ENCODE measurements at regions not wholly inside any gene's neighbourhood (a gene's known extent, or its start where the extent isn't known, plus 50 kb on each side); places are given as distances from the start of the nearest gene placed in this dataset.
"Not testable (repeated sequence)": the region's sequence is repeated elsewhere in the genome, so short reads cannot be mapped to it uniquely, and the experiment has no call there.

DNA sequence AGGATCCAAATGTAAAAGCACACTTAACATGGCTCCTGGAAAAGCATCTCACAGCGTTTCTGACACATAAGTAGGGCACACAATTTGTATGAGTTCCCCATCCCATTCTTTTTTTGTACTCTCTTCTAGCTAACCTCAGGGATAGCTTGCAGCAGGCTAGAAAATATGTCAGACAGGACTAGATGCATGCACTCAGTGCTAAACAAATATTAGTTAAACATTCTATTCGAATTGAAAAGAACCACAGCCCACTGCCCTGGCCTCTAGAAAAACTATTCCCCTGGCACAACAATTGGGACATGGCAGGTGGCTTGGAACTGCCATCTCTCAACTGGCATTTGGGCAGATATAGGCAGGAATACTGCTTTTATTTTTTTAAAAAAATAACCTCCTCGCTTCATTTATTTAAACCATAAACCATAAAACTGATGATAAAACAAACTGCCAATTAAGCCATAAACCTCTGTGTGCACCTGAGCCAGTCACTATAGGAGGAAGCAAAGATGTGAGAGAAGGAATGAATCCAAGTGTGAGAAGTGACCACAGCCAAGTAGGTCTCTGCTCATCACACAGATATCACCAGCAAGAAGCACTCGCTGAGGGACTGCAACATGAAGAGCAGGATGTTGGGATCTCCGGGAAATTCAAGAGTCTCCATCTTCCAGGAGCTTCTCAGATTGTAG is 394.1 kb downstream of the NEBL start:
- Histone ChIP-seq H3K4me3 (ENCODE audit: low read length) (no peak overlapping the region), H3K4me1 (ENCODE audit: insufficient read depth, low read length) (no peaks in the 10 kb centered on the region), H3K9me3 (ENCODE audit: low read length) (no peaks in the 10 kb centered on the region), H3K36me3 (ENCODE audit: insufficient read depth, low read length) (no peaks in the 10 kb centered on the region), H2AFZ (ENCODE audit: low read depth, low read length) (no peak overlapping the region), H3K27me3 (ENCODE audit: insufficient read depth, low read length) (no peaks in the 10 kb centered on the region)

DNA sequence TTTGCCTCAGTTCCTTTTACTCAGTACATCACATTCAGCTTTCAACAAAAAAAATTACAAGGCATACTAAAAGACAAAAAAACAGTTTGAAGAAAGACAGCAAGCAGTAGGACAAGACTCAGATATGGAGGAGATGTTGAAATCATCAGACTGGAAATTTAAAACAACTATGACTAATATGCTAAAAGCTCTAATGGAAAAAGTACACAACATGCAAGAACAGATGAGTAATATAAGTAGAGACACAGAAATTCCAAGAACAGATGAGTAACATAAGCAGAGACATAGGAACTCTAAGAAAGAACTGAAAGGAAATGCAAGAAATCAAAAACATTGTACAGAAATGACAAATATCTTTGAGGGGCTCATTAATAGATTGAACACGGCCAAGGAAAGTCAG is 402.6 kb downstream of the NEBL start:
- Histone ChIP-seq H3K9me3 (ENCODE audit: low read length) (no peaks in the 10 kb centered on the region), H3K4me3 (ENCODE audit: low read length) (no peak overlapping the region), H3K27me3 (ENCODE audit: insufficient read depth, low read length) (no peaks in the 10 kb centered on the region), H3K36me3 (ENCODE audit: insufficient read depth, low read length) (no peaks in the 10 kb centered on the region), H3K4me1 (ENCODE audit: insufficient read depth, low read length) (no peaks in the 10 kb centered on the region), H2AFZ (ENCODE audit: low read depth, low read length) (no peak overlapping the region)

DNA sequence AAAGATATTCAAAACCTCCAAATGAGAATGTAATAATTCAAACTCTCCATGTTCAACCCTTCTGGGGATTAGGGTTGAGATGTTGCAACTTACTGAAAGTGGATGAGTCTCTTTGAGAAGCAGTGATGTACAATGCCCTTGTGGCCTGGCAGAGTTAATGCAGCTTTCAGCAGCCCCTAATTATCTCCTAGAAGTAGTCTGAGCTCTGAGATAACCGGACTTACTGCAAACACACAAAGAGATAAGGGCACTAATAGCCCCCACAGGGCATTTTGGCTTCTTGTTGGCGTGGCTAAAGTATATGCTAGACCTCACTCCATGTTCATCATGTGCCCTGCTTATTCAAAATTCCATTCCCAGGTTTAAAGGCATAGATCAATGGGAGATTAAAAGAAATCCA is 404.7 kb downstream of the NEBL start:
- Histone ChIP-seq H3K4me1 (ENCODE audit: insufficient read depth, low read length) (peaks cover 5% of the 10 kb centered on the region), H3K4me3 (ENCODE audit: low read length) (no peak overlapping the region), H2AFZ (ENCODE audit: low read depth, low read length) (no peak overlapping the region), H3K9me3 (ENCODE audit: low read length) (no peaks in the 10 kb centered on the region), H3K27me3 (ENCODE audit: insufficient read depth, low read length) (no peaks in the 10 kb centered on the region), H3K36me3 (ENCODE audit: insufficient read depth, low read length) (no peaks in the 10 kb centered on the region)

DNA sequence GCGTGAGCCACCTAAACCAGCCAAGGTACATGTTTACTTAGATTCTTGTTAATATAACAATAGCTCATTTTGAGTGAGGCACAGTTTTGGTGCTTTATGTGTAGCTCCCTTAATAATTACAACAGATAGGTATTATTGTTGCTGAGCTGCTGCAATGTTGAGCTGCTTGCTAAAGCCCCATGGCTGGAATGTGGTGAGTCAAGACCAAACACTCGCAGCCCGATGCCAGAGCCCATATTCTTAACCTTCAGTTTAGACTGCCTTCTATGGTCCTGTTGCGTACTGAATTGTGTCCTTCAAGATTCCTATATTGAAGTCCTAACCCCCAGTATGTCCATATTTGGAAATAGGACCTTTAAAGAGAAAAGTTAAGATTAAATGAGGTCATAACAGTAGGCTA is 407.1 kb downstream of the NEBL start:
- Histone ChIP-seq H2AFZ (ENCODE audit: low read depth, low read length) (no peak overlapping the region), H3K4me1 (ENCODE audit: insufficient read depth, low read length) (peaks cover 5% of the 10 kb centered on the region), H3K36me3 (ENCODE audit: insufficient read depth, low read length) (no peaks in the 10 kb centered on the region), H3K4me3 (ENCODE audit: low read length) (no peak overlapping the region), H3K9me3 (ENCODE audit: low read length) (no peaks in the 10 kb centered on the region), H3K27me3 (ENCODE audit: insufficient read depth, low read length) (no peaks in the 10 kb centered on the region)

DNA sequence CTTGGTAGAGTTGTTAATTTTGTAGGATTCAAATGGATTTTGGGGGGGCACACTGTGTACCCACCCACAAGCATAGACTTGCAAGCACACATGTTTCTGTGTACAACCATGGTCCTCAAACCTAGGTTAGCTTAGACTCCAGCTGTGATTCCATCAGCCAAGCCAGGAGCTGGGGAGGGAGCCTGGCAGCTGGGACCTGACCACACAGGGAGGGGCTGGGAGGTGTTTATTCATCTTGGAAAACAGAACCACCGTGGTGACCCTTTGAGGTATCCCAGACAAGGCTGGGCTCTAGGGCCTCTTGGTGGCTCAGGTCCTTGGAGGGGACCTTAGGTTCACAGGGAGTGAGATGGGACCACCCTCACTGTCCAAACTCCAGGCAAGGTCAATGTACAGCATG is 410.3 kb downstream of the NEBL start:
- H3K36me3 ChIP-seq (ENCODE audit: insufficient read depth, low read length), result no peaks in the 10 kb centered on the region
- no peaks in the 10 kb centered on the region for H3K9me3 ChIP-seq (ENCODE audit: low read length)
- H3K27me3 ChIP-seq (ENCODE audit: insufficient read depth, low read length), result no peaks in the 10 kb centered on the region
- no peak overlapping the region for H2AFZ ChIP-seq (ENCODE audit: low read depth, low read length)
- H3K4me1 ChIP-seq (ENCODE audit: insufficient read depth, low read length), result peaks cover 5% of the 10 kb centered on the region
- no peak overlapping the region for H3K4me3 ChIP-seq (ENCODE audit: low read length)

DNA sequence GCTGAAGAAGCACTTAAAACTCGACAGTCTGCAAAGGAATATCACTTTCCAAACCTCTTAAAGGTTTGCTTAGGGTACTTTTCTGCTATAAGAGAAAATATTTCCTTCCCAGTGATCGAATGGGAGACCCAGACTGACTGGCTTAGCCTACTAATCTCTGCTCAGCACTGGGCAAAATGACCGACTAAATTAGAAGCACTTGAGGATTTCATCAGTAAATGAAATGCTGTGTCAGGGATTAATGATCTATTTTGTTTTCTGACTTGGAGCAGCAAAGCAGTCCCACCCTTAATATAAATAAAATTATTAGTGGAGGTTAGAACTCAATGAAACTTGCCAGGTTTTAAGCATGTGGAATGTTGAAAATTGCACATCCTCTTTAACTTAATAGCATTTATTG is 411.6 kb downstream of the NEBL start:
- Histone ChIP-seq H2AFZ (ENCODE audit: low read depth, low read length) (peak overlapping the region; percentile 33), H3K9me3 (ENCODE audit: low read length) (no peaks in the 10 kb centered on the region), H3K36me3 (ENCODE audit: insufficient read depth, low read length) (no peaks in the 10 kb centered on the region), H3K4me1 (ENCODE audit: insufficient read depth, low read length) (peaks cover 5% of the 10 kb centered on the region), H3K4me3 (ENCODE audit: low read length) (no peak overlapping the region), H3K27me3 (ENCODE audit: insufficient read depth, low read length) (no peaks in the 10 kb centered on the region)

DNA sequence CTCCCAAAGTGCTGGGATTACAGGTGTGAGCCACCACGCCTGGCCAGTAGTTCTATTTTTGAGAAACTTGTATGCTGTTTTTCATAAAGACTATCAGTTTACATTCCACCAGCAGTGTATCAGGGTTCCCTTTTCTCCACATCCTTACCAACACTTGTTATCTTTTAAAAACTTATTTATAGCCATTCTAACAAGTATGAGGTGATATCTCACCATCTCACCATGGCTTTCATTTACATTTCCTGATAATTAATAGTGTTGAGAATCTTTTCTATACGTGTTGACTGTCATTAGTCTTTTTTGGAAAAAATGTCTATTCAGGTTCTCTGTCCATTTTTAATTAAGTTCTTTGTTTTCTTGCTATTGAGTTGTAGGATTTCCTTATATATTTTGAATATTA is 416.1 kb downstream of the NEBL start:
- H3K4me3 ChIP-seq (ENCODE audit: low read length), result no peak overlapping the region
- H3K36me3 ChIP-seq (ENCODE audit: insufficient read depth, low read length), result no peaks in the 10 kb centered on the region
- peaks cover 6% of the 10 kb centered on the region for H3K9me3 ChIP-seq (ENCODE audit: low read length)
- no peaks in the 10 kb centered on the region for H3K27me3 ChIP-seq (ENCODE audit: insufficient read depth, low read length)
- peaks cover 3% of the 10 kb centered on the region for H3K4me1 ChIP-seq (ENCODE audit: insufficient read depth, low read length)
- no peak overlapping the region for H2AFZ ChIP-seq (ENCODE audit: low read depth, low read length)

DNA sequence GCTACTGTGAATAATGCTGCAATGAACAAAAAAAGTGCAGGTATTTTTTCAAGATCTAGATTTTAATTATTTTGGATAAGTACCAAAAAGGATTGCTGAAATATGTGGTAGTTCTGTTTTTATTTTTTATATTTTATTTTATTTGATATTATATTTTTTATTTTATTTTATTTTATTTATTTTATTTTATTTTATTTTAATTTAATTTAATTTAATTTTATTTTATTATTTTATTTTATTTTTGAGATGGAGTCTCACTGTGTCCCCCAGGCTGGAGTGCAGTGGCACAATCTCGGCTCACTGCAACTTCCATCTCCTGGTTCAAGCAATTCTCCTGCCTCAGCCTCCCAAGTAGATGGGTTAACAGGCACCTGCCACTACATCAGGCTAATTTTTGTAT is 416.5 kb downstream of the NEBL start:
- H3K4me3 ChIP-seq (ENCODE audit: low read length); H3K27me3 ChIP-seq (ENCODE audit: insufficient read depth, low read length); H2AFZ ChIP-seq (ENCODE audit: low read depth, low read length); H3K36me3 ChIP-seq (ENCODE audit: insufficient read depth, low read length); H3K4me1 ChIP-seq (ENCODE audit: insufficient read depth, low read length); H3K9me3 ChIP-seq (ENCODE audit: low read length): not testable (repeated sequence)

DNA sequence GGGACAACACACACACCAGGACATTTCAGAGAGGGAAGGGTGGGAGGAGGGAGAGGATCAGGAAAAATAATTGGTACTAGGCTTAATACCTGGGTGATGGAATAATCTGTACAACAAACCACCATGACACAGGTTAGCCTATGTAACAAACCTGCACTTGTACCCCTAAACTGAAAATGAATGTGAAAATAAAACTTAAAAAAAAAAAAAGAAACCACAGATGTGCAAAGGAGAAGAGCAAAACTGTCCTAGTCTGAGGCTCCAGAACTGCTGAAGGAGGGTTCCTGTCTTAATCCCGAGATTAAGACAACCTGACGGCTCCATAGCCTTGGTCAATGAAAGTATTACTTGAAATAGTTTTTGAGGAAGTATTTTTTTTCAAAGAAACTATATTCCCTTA is 423.0 kb downstream of the NEBL start:
- no peak overlapping the region for H2AFZ ChIP-seq (ENCODE audit: low read depth, low read length)
- no peak overlapping the region for H3K4me3 ChIP-seq (ENCODE audit: low read length)
- H3K4me1 ChIP-seq (ENCODE audit: insufficient read depth, low read length), result peaks cover 16% of the 10 kb centered on the region
- no peaks in the 10 kb centered on the region for H3K36me3 ChIP-seq (ENCODE audit: insufficient read depth, low read length)
- no peaks in the 10 kb centered on the region for H3K27me3 ChIP-seq (ENCODE audit: insufficient read depth, low read length)
- no peaks in the 10 kb centered on the region for H3K9me3 ChIP-seq (ENCODE audit: low read length)

DNA sequence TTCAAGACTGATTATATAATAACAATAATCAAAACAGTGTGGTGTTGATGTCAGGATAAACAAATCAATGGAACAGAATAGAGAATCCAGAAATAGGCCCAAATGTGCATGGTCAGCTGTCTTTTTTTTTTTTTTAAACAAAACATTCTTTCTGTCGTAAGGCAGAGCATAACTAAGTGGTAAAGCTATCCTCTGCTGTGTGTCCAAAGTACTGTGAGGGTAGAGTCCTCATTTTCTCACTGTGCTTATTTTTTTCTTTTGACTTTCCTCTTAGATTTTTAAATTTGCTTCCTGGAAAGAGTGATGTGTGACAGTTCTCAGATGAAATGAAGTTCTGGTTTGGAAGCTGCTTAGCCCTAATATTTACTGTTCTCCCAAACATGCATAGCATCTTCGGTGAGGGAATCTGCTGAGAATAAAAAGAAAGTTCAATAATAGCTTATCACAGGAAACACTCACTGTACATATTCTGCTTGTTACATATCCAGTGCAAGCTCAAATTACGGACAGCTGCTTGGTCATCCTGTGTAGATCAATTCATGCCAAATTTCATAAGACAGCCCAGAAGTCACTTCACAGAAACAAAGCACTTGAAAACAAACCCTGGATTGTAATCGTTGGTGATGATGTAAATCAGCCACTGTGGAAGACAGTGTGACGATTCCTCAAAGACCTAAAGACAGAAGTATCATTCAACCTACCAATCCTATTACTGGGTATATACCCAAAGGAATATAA is 423.9 kb downstream of the NEBL start:
- no peaks in the 10 kb centered on the region for H3K27me3 ChIP-seq (ENCODE audit: insufficient read depth, low read length)
- no peak overlapping the region for H2AFZ ChIP-seq (ENCODE audit: low read depth, low read length)
- no peaks in the 10 kb centered on the region for H3K9me3 ChIP-seq (ENCODE audit: low read length)
- no peak overlapping the region for H3K4me3 ChIP-seq (ENCODE audit: low read length)
- peaks cover 16% of the 10 kb centered on the region for H3K4me1 ChIP-seq (ENCODE audit: insufficient read depth, low read length)
- no peaks in the 10 kb centered on the region for H3K36me3 ChIP-seq (ENCODE audit: insufficient read depth, low read length)

DNA sequence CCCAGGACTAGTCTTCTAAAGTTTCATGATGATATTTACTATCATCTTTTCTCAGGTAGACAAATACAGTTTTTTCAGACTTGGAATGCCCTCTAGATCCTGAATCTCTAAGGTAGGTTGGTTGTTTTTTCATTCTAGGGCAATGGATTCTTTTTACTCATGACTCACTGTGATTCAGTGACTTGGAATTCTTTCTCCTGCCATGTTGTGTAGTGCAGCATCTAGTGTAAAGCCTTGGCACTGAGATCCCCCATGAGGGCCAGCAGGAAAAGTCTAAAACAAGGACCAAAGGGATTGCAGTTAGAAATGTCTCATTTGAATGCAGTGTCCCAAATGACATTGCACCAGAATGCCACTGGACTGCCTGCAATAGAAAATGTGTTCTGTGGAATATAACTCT is 430.4 kb downstream of the NEBL start:
- no peaks in the 10 kb centered on the region for H3K36me3 ChIP-seq (ENCODE audit: insufficient read depth, low read length)
- peaks cover 6% of the 10 kb centered on the region for H3K9me3 ChIP-seq (ENCODE audit: low read length)
- no peaks in the 10 kb centered on the region for H3K27me3 ChIP-seq (ENCODE audit: insufficient read depth, low read length)
- no peak overlapping the region for H2AFZ ChIP-seq (ENCODE audit: low read depth, low read length)
- H3K4me3 ChIP-seq (ENCODE audit: low read length), result no peak overlapping the region
- no peaks in the 10 kb centered on the region for H3K4me1 ChIP-seq (ENCODE audit: insufficient read depth, low read length)

DNA sequence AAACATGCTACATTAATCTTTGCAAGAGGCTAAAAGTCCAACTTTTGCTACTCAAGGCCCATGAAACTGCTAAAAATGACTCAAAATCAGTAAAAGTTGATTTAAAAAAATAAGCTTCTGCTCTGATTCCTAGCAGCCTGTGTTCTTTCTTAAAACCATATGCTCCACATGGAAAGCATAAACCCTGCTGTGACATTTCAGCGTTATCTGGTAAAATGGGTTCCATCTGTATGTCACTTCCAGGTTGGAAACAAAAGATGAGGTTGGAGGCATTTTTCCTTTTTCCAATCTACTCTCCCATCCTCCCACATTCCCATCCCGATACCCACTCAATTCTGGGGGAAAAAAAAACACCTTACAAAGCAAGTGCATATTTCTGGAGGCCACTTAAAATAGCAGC is 439.5 kb downstream of the NEBL start:
- H3K4me1 ChIP-seq (ENCODE audit: insufficient read depth, low read length), result peaks cover 44% of the 10 kb centered on the region
- no peak overlapping the region for H3K4me3 ChIP-seq (ENCODE audit: low read length)
- H3K27me3 ChIP-seq (ENCODE audit: insufficient read depth, low read length), result no peaks in the 10 kb centered on the region
- H3K9me3 ChIP-seq (ENCODE audit: low read length), result no peaks in the 10 kb centered on the region
- H3K36me3 ChIP-seq (ENCODE audit: insufficient read depth, low read length), result no peaks in the 10 kb centered on the region
- no peak overlapping the region for H2AFZ ChIP-seq (ENCODE audit: low read depth, low read length)

DNA sequence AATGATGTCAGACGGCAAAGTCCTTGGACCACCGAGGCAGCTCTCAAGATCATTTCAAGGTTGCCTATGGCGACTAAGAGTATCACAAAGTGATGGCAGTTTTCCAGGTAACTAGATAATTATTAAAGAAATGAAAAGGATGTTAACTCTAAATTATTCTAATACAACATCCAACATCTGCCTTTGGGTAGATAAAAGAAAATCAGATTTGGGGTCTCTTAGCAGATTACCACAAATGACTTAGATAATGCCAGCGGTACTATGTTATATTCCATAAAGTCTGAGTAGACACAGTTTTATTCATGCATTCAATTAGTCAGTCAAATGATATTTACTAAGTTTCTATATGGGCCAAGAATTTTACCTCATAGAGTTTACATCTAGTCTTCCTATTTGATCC is 441.3 kb downstream of the NEBL start:
- peak overlapping the region; percentile 55 for H2AFZ ChIP-seq (ENCODE audit: low read depth, low read length)
- no peak overlapping the region for H3K4me3 ChIP-seq (ENCODE audit: low read length)
- H3K27me3 ChIP-seq (ENCODE audit: insufficient read depth, low read length), result no peaks in the 10 kb centered on the region
- peaks cover 44% of the 10 kb centered on the region for H3K4me1 ChIP-seq (ENCODE audit: insufficient read depth, low read length)
- H3K9me3 ChIP-seq (ENCODE audit: low read length), result no peaks in the 10 kb centered on the region
- H3K36me3 ChIP-seq (ENCODE audit: insufficient read depth, low read length), result no peaks in the 10 kb centered on the region

DNA sequence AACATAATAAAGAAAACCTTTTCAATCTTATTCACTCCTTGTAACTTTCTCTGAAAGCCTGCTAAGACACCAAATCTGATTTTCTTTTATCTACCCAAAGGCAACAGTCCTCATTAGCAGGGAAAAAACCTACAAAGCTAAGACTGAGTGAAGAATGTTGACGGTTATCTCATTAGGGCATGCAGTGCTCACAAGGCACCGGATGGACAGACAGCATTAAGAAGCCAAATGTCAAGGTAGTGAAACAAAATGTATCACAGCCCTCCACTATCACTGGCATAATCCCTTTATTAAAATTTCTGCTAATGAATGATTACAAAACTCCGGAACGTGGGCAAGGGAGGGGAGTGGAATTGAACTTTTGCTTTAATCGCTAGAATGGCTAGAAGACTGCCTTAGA is 442.8 kb downstream of the NEBL start:
- Histone ChIP-seq H3K27me3 (ENCODE audit: insufficient read depth, low read length) (no peaks in the 10 kb centered on the region), H3K9me3 (ENCODE audit: low read length) (no peaks in the 10 kb centered on the region), H3K36me3 (ENCODE audit: insufficient read depth, low read length) (no peaks in the 10 kb centered on the region), H2AFZ (ENCODE audit: low read depth, low read length) (no peak overlapping the region), H3K4me1 (ENCODE audit: insufficient read depth, low read length) (peaks cover 43% of the 10 kb centered on the region), H3K4me3 (ENCODE audit: low read length) (no peak overlapping the region)

Data from neuron (in vitro differentiated cells).